GM12878 (cell line): ENCODE measurements at regions not wholly inside any gene's neighbourhood (a gene's known extent, or its start where the extent isn't known, plus 50 kb on each side); places are given as distances from the start of the nearest gene placed in this dataset.

Source experiments
- ATAC-seq: fragments of 200-7000 bp; cut with Tn5 transposase; 3 replicates; pipeline ENCODE4 v1.9.1; 2020; ENCODE audit warnings: mild to moderate bottlenecking, moderate library complexity
- BruUV-seq: library from RNA; stranded (reverse); fragments of 400-500 nt; replicated peaks from 2 replicates; lab custom pipeline; 2021; lab: Mats Ljungman, UMichigan
- CTCF ChIA-PET: fragments of 300-600 bp; sonication (Branson Sonifier 250); formaldehyde crosslinking; extraction: SDS; loops from one replicate; lab custom pipeline; 2021; ENCODE audit warnings: inconsistent platforms; lab: Yijun Ruan, JAX
- POLR2A ChIA-PET: fragments of 350-600 bp; formaldehyde crosslinking; extraction: SDS; loops from one replicate; lab custom pipeline; 2021; ENCODE audit warnings: inconsistent platforms; lab: Charles Lee
- RAD21 ChIA-PET: fragments of 300-600 bp; sonication (Branson Sonifier 250); formaldehyde crosslinking; loops from one replicate; lab custom pipeline; 2023; ENCODE audit warnings: antibody characterized with exemption; ENCODE audit not compliant: unreplicated experiment; lab: Charles Lee
- SMC1A ChIA-PET: fragments of 300-600 bp; sonication (Branson Sonifier 250); formaldehyde crosslinking; loops from one replicate; lab custom pipeline; 2023; ENCODE audit not compliant: unreplicated experiment, uncharacterized antibody; lab: Charles Lee
- DNase-seq: peaks from one replicate; pipeline ENCODE4 v3.0.0-alpha.2; 2011; ENCODE audit warnings: low read depth, low spot score
- FAIRE-seq: peaks from 3 replicates; lab custom pipeline; 2011; peaks lifted over from hg19 to GRCh38; lab: Jason Lieb, UNC
- H2AFZ ChIP-seq: 2 replicates; pipeline ENCODE4 v1.6.0; 2011; ENCODE audit warnings: low read depth, low read length, control low read depth; ENCODE audit not compliant: control insufficient read depth
- H3K27ac ChIP-seq: 2 replicates; pipeline ENCODE4 v1.5.1; 2011; ENCODE audit warnings: control low read depth; ENCODE audit not compliant: control insufficient read depth, insufficient read depth
- H3K27me3 ChIP-seq, 2 experiments: replicated peaks in 1 of 2; 2 replicates each; pipeline versions ENCODE4 v1.6.0 to v1.6.1; 2011; ENCODE audit warnings: low read length in 1 of 2; ENCODE audit not compliant: control insufficient read depth in 2 of 2, insufficient read depth in 2 of 2
- H3K36me3 ChIP-seq, 2 experiments: 2 replicates each; pipeline ENCODE4 v1.5.1; 2011; ENCODE audit warnings: low read length in 1 of 2; ENCODE audit not compliant: control insufficient read depth in 2 of 2, insufficient read depth in 2 of 2
- H3K4me1 ChIP-seq: 2 replicates; pipeline ENCODE4 v1.6.1; 2011; ENCODE audit warnings: mild to moderate bottlenecking, low read length, moderate library complexity, mixed read lengths; ENCODE audit not compliant: control insufficient read depth, insufficient read depth
- H3K4me2 ChIP-seq: 2 replicates; pipeline ENCODE4 v1.6.0; 2011; ENCODE audit warnings: control low read depth; ENCODE audit not compliant: control insufficient read depth, insufficient read depth
- H3K4me3 ChIP-seq: fragments of 200-600 bp; sonication (generic); 2 replicates; pipeline ENCODE4 v1.5.1; 2016
- H3K79me2 ChIP-seq: 2 replicates; pipeline ENCODE4 v1.6.0; 2011; ENCODE audit warnings: low read length; ENCODE audit not compliant: control insufficient read depth, insufficient read depth
- H3K9ac ChIP-seq: 2 replicates; pipeline ENCODE4 v1.8.0; 2011; ENCODE audit warnings: low read length, control low read depth, mixed read lengths; ENCODE audit not compliant: control insufficient read depth, insufficient read depth
- H3K9me3 ChIP-seq: replicated peaks from 3 replicates; pipeline ENCODE4 v1.5.1; 2011; ENCODE audit warnings: mild to moderate bottlenecking, low read length; ENCODE audit not compliant: control insufficient read depth, insufficient read depth
- H4K20me1 ChIP-seq: 2 replicates; pipeline ENCODE4 v1.6.0; 2011; ENCODE audit not compliant: control insufficient read depth, insufficient read depth
- HDAC2 ChIP-seq: fragments of 200-600 bp; sonication (generic); IDR thresholded peaks from 2 replicates; pipeline ENCODE4 v1.6.1; 2017
- HDAC6 ChIP-seq: fragments of 200-600 bp; sonication (generic); IDR thresholded peaks from one replicate; pipeline ENCODE4 v1.8.0; 2017; ENCODE audit warnings: antibody characterized with exemption; ENCODE audit not compliant: unreplicated experiment
- MYC ChIP-seq: IDR thresholded peaks from 2 replicates; pipeline ENCODE4 v1.6.1; 2011; ENCODE audit warnings: mild to moderate bottlenecking, low read length, moderate library complexity, inconsistent platforms; ENCODE audit not compliant: insufficient read depth, insufficient replicate concordance, insufficient read length, severe bottlenecking
- PKNOX1 ChIP-seq: fragments of 450-650 bp; IDR thresholded peaks from 2 replicates; pipeline ENCODE4 v1.6.1; 2016; ENCODE audit warnings: mild to moderate bottlenecking
- POLR2AphosphoS2 ChIP-seq: IDR thresholded peaks from 2 replicates; pipeline ENCODE4 v1.6.1; 2011; ENCODE audit warnings: low read depth, mild to moderate bottlenecking, low read length, improper control_type of control experiment, moderate library complexity
- SREBF1 ChIP-seq: IDR thresholded peaks from 2 replicates; pipeline ENCODE4 v1.6.1; 2012; ENCODE audit warnings: mild to moderate bottlenecking, low read length
- TCF3 ChIP-seq: IDR thresholded peaks from 2 replicates; pipeline ENCODE4 v1.6.1; 2012; ENCODE audit warnings: low read depth, mild to moderate bottlenecking, low read length, borderline replicate concordance; ENCODE audit not compliant: insufficient read depth
- ZNF687 ChIP-seq: fragments of 450-650 bp; IDR thresholded peaks from 2 replicates; pipeline ENCODE4 v1.6.1; 2017; ENCODE audit warnings: mild to moderate bottlenecking, moderate library complexity
- WGBS: methylation state at CpG from one replicate; pipeline ENCODE4 v1.1.6; 2016; ENCODE audit warnings: low lambda C conversion rate; ENCODE audit not compliant: insufficient replicate concordance, insufficient coverage; ENCODE audit errors: missing lambda C conversion rate; 5-methylcytosine and 5-hydroxymethylcytosine counted together
- in situ Hi-C: fragments of 300-500 bp; cut with MboI; formaldehyde crosslinking; loops from 9 replicates; pipeline ENCODE4 v1.14.3; 2018; ENCODE audit warnings: mixed read lengths
- intact Hi-C: fragments of 100-400 bp; cut with micrococcal nuclease; formaldehyde crosslinking; loops from one replicate; pipeline ENCODE4 v1.14.2; 2022; ENCODE audit not compliant: unreplicated experiment
- TF ChIP-seq, protein P1 (sequence below): IDR thresholded peaks from 2 replicates; pipeline ENCODE4 v1.6.1; 2012; ENCODE audit warnings: improper control_type of control experiment, low read depth, low read length; ENCODE audit not compliant: insufficient replicate concordance

GRCh38 chr18:60471652-60472051 is 99.1 kb upstream of the MC4R start:
- intact Hi-C loops (no loop called here), in situ Hi-C loops (no loop called here)
- Histone ChIP-seq H3K9me3 (no peaks in the 10 kb centered on the region), H4K20me1 (no peaks in the 10 kb centered on the region), H3K4me2 (no peak overlapping the region), H3K27ac (no peak overlapping the region), H3K79me2 (no peaks in the 10 kb centered on the region), H3K27me3 (no peaks in the 10 kb centered on the region), H3K9ac (no peak overlapping the region), H2AFZ (no peak overlapping the region), H3K4me3 (no peak overlapping the region), H3K36me3 (no peaks in the 10 kb centered on the region), H3K4me1 (no peaks in the 10 kb centered on the region)
- CTCF ChIA-PET = no interaction called here
- POLR2A ChIA-PET = no interaction called here
- DNase-seq = no peak
- SMC1A ChIA-PET = no interaction called here
- WGBS = 8% methylated on average over 1 of the region's 1 CpG
- no peak for FAIRE-seq
- RAD21 ChIA-PET = no interaction called here
- TF ChIP-seq SREBF1 = no peak
- no peak for TF ChIP-seq PKNOX1
- TF ChIP-seq ZNF687 = no peak
- TF ChIP-seq, protein P1, sequence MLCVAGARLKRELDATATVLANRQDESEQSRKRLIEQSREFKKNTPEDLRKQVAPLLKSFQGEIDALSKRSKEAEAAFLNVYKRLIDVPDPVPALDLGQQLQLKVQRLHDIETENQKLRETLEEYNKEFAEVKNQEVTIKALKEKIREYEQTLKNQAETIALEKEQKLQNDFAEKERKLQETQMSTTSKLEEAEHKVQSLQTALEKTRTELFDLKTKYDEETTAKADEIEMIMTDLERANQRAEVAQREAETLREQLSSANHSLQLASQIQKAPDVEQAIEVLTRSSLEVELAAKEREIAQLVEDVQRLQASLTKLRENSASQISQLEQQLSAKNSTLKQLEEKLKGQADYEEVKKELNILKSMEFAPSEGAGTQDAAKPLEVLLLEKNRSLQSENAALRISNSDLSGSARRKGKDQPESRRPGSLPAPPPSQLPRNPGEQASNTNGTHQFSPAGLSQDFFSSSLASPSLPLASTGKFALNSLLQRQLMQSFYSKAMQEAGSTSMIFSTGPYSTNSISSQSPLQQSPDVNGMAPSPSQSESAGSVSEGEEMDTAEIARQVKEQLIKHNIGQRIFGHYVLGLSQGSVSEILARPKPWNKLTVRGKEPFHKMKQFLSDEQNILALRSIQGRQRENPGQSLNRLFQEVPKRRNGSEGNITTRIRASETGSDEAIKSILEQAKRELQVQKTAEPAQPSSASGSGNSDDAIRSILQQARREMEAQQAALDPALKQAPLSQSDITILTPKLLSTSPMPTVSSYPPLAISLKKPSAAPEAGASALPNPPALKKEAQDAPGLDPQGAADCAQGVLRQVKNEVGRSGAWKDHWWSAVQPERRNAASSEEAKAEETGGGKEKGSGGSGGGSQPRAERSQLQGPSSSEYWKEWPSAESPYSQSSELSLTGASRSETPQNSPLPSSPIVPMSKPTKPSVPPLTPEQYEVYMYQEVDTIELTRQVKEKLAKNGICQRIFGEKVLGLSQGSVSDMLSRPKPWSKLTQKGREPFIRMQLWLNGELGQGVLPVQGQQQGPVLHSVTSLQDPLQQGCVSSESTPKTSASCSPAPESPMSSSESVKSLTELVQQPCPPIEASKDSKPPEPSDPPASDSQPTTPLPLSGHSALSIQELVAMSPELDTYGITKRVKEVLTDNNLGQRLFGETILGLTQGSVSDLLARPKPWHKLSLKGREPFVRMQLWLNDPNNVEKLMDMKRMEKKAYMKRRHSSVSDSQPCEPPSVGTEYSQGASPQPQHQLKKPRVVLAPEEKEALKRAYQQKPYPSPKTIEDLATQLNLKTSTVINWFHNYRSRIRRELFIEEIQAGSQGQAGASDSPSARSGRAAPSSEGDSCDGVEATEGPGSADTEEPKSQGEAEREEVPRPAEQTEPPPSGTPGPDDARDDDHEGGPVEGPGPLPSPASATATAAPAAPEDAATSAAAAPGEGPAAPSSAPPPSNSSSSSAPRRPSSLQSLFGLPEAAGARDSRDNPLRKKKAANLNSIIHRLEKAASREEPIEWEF = no peak
- TF ChIP-seq MYC = no peak
- no peak for TF ChIP-seq TCF3
- no peak for TF ChIP-seq POLR2AphosphoS2
- TF ChIP-seq HDAC2 = no peak
- TF ChIP-seq HDAC6 = no peak
- no peak for ATAC-seq
- BruUV-seq = no TSS peak
